Activated T-cell treated with anti-CD3 and anti-CD28 coated beads for 4 hours (primary cell): ENCODE measurements at regions not wholly inside any gene's neighbourhood (a gene's known extent, or its start where the extent isn't known, plus 50 kb on each side); places are given as distances from the start of the nearest gene placed in this dataset.
"Not testable (repeated sequence)": the region's sequence is repeated elsewhere in the genome, so short reads cannot be mapped to it uniquely, and the experiment has no call there.

Experiments
- DNase-seq: peaks from one replicate; pipeline ENCODE4 v3.0.0-alpha.2; 2020

- DNase-seq: not testable (repeated sequence)
Observed at GRCh38 chr4:4048227-4048626, 178.5 kb downstream of the OTOP1 start.

GRCh38 chr4:4050781-4051180, 175.9 kb downstream of the OTOP1 start:
- not testable (repeated sequence) for DNase-seq

GRCh38 chr4:4052933-4053332, 173.8 kb downstream of the OTOP1 start:
- not testable (repeated sequence) for DNase-seq

- not testable (repeated sequence) for DNase-seq
Observed at GRCh38 chr4:4057226-4057625, 169.5 kb downstream of the OTOP1 start.

GRCh38 chr4:4084171-4084570, 142.6 kb downstream of the OTOP1 start:
- not testable (repeated sequence) for DNase-seq

- not testable (repeated sequence) for DNase-seq
Observed at GRCh38 chr4:4089716-4090419, 136.9 kb downstream of the OTOP1 start.

- not testable (repeated sequence) for DNase-seq
Observed at GRCh38 chr4:4090720-4091119, 136.0 kb downstream of the OTOP1 start.

- DNase-seq: not testable (repeated sequence)
Observed at GRCh38 chr4:4092159-4092558, 134.6 kb downstream of the OTOP1 start.

- not testable (repeated sequence) for DNase-seq
Observed at GRCh38 chr4:4099610-4100009, 127.1 kb downstream of the OTOP1 start.

- not testable (repeated sequence) for DNase-seq
Observed at GRCh38 chr4:4106923-4107322, 119.8 kb downstream of the OTOP1 start.

- peak; percentile 62 for DNase-seq
Observed at GRCh38 chr4:4107411-4108107, 119.2 kb downstream of the OTOP1 start.

- DNase-seq: not testable (repeated sequence)
Observed at GRCh38 chr4:4115381-4115780, 111.3 kb downstream of the OTOP1 start.

GRCh38 chr4:4116901-4117300, 109.8 kb downstream of the OTOP1 start:
- not testable (repeated sequence) for DNase-seq

GRCh38 chr4:4134368-4134767, 92.4 kb downstream of the OTOP1 start:
- not testable (repeated sequence) for DNase-seq

- DNase-seq: not testable (repeated sequence)
Observed at GRCh38 chr4:4136621-4137020, 90.1 kb downstream of the OTOP1 start.
